Endothelial cell (in vitro differentiated cells): ENCODE measurements at regions not wholly inside any gene's neighbourhood (a gene's known extent, or its start where the extent isn't known, plus 50 kb on each side); places are given as distances from the start of the nearest gene placed in this dataset.

Experiments
- DNase-seq: peaks from one replicate; pipeline ENCODE4 v3.0.0; 2021; ENCODE audit warnings: low spot score
- H3K27ac Mint-ChIP-seq: one replicate; pipeline ENCODE4 v1.8.0; 2021; ENCODE audit warnings: mixed read lengths, inconsistent platforms; ENCODE audit not compliant: unreplicated experiment
- H3K27me3 Mint-ChIP-seq: one replicate; pipeline ENCODE4 v1.8.0; 2021; ENCODE audit warnings: mild to moderate bottlenecking, moderate library complexity, mixed read lengths, inconsistent platforms; ENCODE audit not compliant: unreplicated experiment
- H3K36me3 Mint-ChIP-seq: one replicate; pipeline ENCODE4 v1.8.0; 2021; ENCODE audit warnings: mild to moderate bottlenecking, low read depth, mixed read lengths, inconsistent platforms; ENCODE audit not compliant: unreplicated experiment
- H3K4me1 Mint-ChIP-seq: one replicate; pipeline ENCODE4 v1.8.0; 2021; ENCODE audit warnings: mild to moderate bottlenecking, mixed read lengths, inconsistent platforms; ENCODE audit not compliant: unreplicated experiment
- H3K4me3 Mint-ChIP-seq: one replicate; pipeline ENCODE4 v1.8.0; 2021; ENCODE audit warnings: mild to moderate bottlenecking, mixed read lengths, inconsistent platforms; ENCODE audit not compliant: unreplicated experiment
- H3K9me3 Mint-ChIP-seq: one replicate; pipeline ENCODE4 v1.8.0; 2021; ENCODE audit warnings: mixed read lengths, inconsistent platforms; ENCODE audit not compliant: unreplicated experiment
- CTCF ChIP-seq: fragments of 200-600 bp; sonication (generic); IDR thresholded peaks from one replicate; pipeline ENCODE4 v1.5.0; 2021; ENCODE audit warnings: antibody characterized with exemption; ENCODE audit not compliant: unreplicated experiment

- no peak for TF ChIP-seq CTCF
- no peak overlapping the region for H3K4me3 Mint-ChIP-seq
- H3K27me3 Mint-ChIP-seq: peaks cover 2% of the 10 kb centered on the region
- DNase-seq: no peak
- H3K4me1 Mint-ChIP-seq: no peaks in the 10 kb centered on the region
- H3K9me3 Mint-ChIP-seq: no peaks in the 10 kb centered on the region
- H3K27ac Mint-ChIP-seq: no peak overlapping the region
- no peaks in the 10 kb centered on the region for H3K36me3 Mint-ChIP-seq
These were observed 96.6 kb upstream of the TMEM45B start for GRCh38 chr11:129719037-129719436.

- Mint-ChIP-seq H3K4me1 (no peaks in the 10 kb centered on the region), H3K4me3 (no peak overlapping the region), H3K27me3 (peaks cover 3% of the 10 kb centered on the region), H3K9me3 (no peaks in the 10 kb centered on the region), H3K27ac (no peak overlapping the region), H3K36me3 (no peaks in the 10 kb centered on the region)
- DNase-seq: no peak
- TF ChIP-seq CTCF: no peak
These were observed 95.5 kb upstream of the TMEM45B start for GRCh38 chr11:129720156-129720555.

- Mint-ChIP-seq H3K27me3 (peaks cover 3% of the 10 kb centered on the region), H3K9me3 (no peaks in the 10 kb centered on the region), H3K4me3 (no peak overlapping the region), H3K4me1 (no peaks in the 10 kb centered on the region), H3K36me3 (no peaks in the 10 kb centered on the region), H3K27ac (no peak overlapping the region)
- no peak for DNase-seq
- TF ChIP-seq CTCF: no peak
These were observed 94.7 kb upstream of the TMEM45B start for GRCh38 chr11:129720994-129721393.

- H3K4me1 Mint-ChIP-seq: no peaks in the 10 kb centered on the region
These were observed 94.0 kb upstream of the TMEM45B start for GRCh38 chr11:129721685-129722084.

GRCh38 chr11:129722529-129722928, 93.1 kb upstream of the TMEM45B start:
- Mint-ChIP-seq H3K27me3 (peaks cover 3% of the 10 kb centered on the region), H3K36me3 (no peaks in the 10 kb centered on the region), H3K4me3 (no peak overlapping the region), H3K27ac (no peak overlapping the region), H3K4me1 (no peaks in the 10 kb centered on the region), H3K9me3 (no peaks in the 10 kb centered on the region)
- TF ChIP-seq CTCF: no peak
- DNase-seq: no peak

More at GRCh38 chr11:129721685-129722084, 94.0 kb upstream of the TMEM45B start:
- no peak for DNase-seq
- Mint-ChIP-seq H3K4me3 (no peak overlapping the region), H3K36me3 (no peaks in the 10 kb centered on the region), H3K9me3 (no peaks in the 10 kb centered on the region), H3K27me3 (peaks cover 3% of the 10 kb centered on the region), H3K27ac (no peak overlapping the region)
- no peak for TF ChIP-seq CTCF
